MM.1S (cell line): ENCODE measurements at regions not wholly inside any gene's neighbourhood (a gene's known extent, or its start where the extent isn't known, plus 50 kb on each side); places are given as distances from the start of the nearest gene placed in this dataset.

Experiments
- DNase-seq: peaks from one replicate; pipeline ENCODE4 v3.0.0-alpha.2; 2015
- H2AFZ ChIP-seq: fragments of 300-600 bp; sonication (generic); 2 replicates; pipeline ENCODE4 v1.6.0; 2016; ENCODE audit warnings: antibody characterized with exemption, low read length
- H3F3A ChIP-seq: fragments of 300-600 bp; sonication (generic); 2 replicates; pipeline ENCODE4 v1.6.1; 2016; ENCODE audit warnings: mild to moderate bottlenecking, antibody characterized with exemption, low read length, moderate library complexity, mixed read lengths; ENCODE audit not compliant: insufficient read depth
- H3K27ac ChIP-seq: fragments of 300-600 bp; sonication (generic); 2 replicates; pipeline ENCODE4 v1.5.1; 2016; ENCODE audit warnings: mild to moderate bottlenecking, low read length
- H3K27me3 ChIP-seq: fragments of 300-600 bp; sonication (generic); replicated peaks from 2 replicates; pipeline ENCODE4 v1.6.0; 2016; ENCODE audit warnings: low read length; ENCODE audit not compliant: insufficient read depth
- H3K36me3 ChIP-seq: fragments of 300-600 bp; sonication (generic); replicated peaks from 2 replicates; pipeline ENCODE4 v1.6.1; 2016; ENCODE audit warnings: mild to moderate bottlenecking, low read length, mixed read lengths; ENCODE audit not compliant: insufficient read depth
- H3K4me1 ChIP-seq: fragments of 300-600 bp; sonication (generic); 2 replicates; pipeline ENCODE4 v1.6.1; 2016; ENCODE audit warnings: low read length, mixed read lengths
- H3K4me2 ChIP-seq: fragments of 300-600 bp; sonication (generic); 2 replicates; pipeline ENCODE4 v1.6.0; 2016; ENCODE audit warnings: low read depth, low read length
- H3K4me3 ChIP-seq: fragments of 300-600 bp; sonication (generic); 2 replicates; pipeline ENCODE4 v1.5.1; 2016; ENCODE audit warnings: low read length, mixed read lengths
- H3K79me2 ChIP-seq: fragments of 300-600 bp; sonication (generic); 2 replicates; pipeline ENCODE4 v1.6.1; 2016; ENCODE audit warnings: mixed run types, low read length, mixed read lengths
- H3K9ac ChIP-seq: fragments of 300-600 bp; sonication (generic); 2 replicates; pipeline ENCODE4 v1.6.1; 2016; ENCODE audit warnings: low read length, mixed read lengths
- H3K9me2 ChIP-seq: fragments of 300-600 bp; sonication (generic); replicated peaks from 2 replicates; pipeline ENCODE4 v1.6.1; 2016; ENCODE audit warnings: mild to moderate bottlenecking, low read length, mixed read lengths; ENCODE audit not compliant: insufficient read depth
- H3K9me3 ChIP-seq: fragments of 300-600 bp; sonication (generic); replicated peaks from 2 replicates; pipeline ENCODE4 v1.6.1; 2016; ENCODE audit warnings: mild to moderate bottlenecking, low read length, mixed read lengths; ENCODE audit not compliant: insufficient read depth
- H4K20me1 ChIP-seq: fragments of 300-600 bp; sonication (generic); 2 replicates; pipeline ENCODE4 v1.6.1; 2016; ENCODE audit warnings: mild to moderate bottlenecking, low read length, moderate library complexity, mixed read lengths; ENCODE audit not compliant: insufficient read depth
- CTCF ChIP-seq: fragments of 300-600 bp; sonication (generic); IDR thresholded peaks from 2 replicates; pipeline ENCODE4 v1.5.1; 2016; ENCODE audit warnings: antibody characterized with exemption, low read length, mixed read lengths
- EZH2 ChIP-seq: fragments of 300-600 bp; sonication (generic); optimal IDR thresholded peaks from 2 replicates; pipeline ENCODE3; 2017; ENCODE audit warnings: low read depth, mild to moderate bottlenecking, antibody characterized with exemption, low read length, mixed read lengths
- EZH2phosphoT487 ChIP-seq: fragments of 300-600 bp; sonication (generic); IDR thresholded peaks from 2 replicates; pipeline ENCODE4 v1.6.1; 2018; ENCODE audit warnings: antibody characterized with exemption, low read length

- H3K27me3 ChIP-seq, result peaks cover 7% of the 10 kb centered on the region; the same call in 1 of the 2 replicates
- H3K9me2 ChIP-seq, result no peaks in the 10 kb centered on the region
- H3K36me3 ChIP-seq, result no peaks in the 10 kb centered on the region
- no peaks in the 10 kb centered on the region for H3K9me3 ChIP-seq
- no peak overlapping the region for H3K9ac ChIP-seq
- H4K20me1 ChIP-seq, result no peaks in the 10 kb centered on the region
- peaks cover 17% of the 10 kb centered on the region for H3K4me1 ChIP-seq
- no peak for DNase-seq
- H3K79me2 ChIP-seq, result no peaks in the 10 kb centered on the region
- peaks cover 10% of the 10 kb centered on the region for H3F3A ChIP-seq
- no peak overlapping the region for H3K4me3 ChIP-seq
- no peak overlapping the region for H2AFZ ChIP-seq
- no peak overlapping the region for H3K27ac ChIP-seq
- TF ChIP-seq CTCF (no peak), EZH2phosphoT487 (no peak), EZH2 (no peak)
- H3K4me2 ChIP-seq, result no peak overlapping the region
Observed at GRCh38 chr18:11504962-11505361, 104.4 kb upstream of the SLC35G4 start.

- no peak overlapping the region for H3K27ac ChIP-seq
Observed at GRCh38 chr18:11502368-11502767, 107.0 kb upstream of the SLC35G4 start.

GRCh38 chr18:11501352-11501751, 108.0 kb upstream of the SLC35G4 start:
- no peaks in the 10 kb centered on the region for H3K36me3 ChIP-seq

More at GRCh38 chr18:11502368-11502767, 107.0 kb upstream of the SLC35G4 start:
- no peak overlapping the region for H3K9ac ChIP-seq
- DNase-seq, result no peak
- H3K79me2 ChIP-seq, result no peaks in the 10 kb centered on the region
- H3K4me2 ChIP-seq, result no peak overlapping the region
- H3K36me3 ChIP-seq, result no peaks in the 10 kb centered on the region
- peaks cover 14% of the 10 kb centered on the region for H3F3A ChIP-seq
- H3K9me2 ChIP-seq, result no peaks in the 10 kb centered on the region
- no peaks in the 10 kb centered on the region for H4K20me1 ChIP-seq
- H3K4me3 ChIP-seq, result no peak overlapping the region
- no peaks in the 10 kb centered on the region for H3K9me3 ChIP-seq
- TF ChIP-seq EZH2phosphoT487 (no peak), CTCF (no peak), EZH2 (no peak)
- peaks cover 20% of the 10 kb centered on the region for H3K4me1 ChIP-seq
- H2AFZ ChIP-seq, result no peak overlapping the region
- no peaks in the 10 kb centered on the region for H3K27me3 ChIP-seq

More at GRCh38 chr18:11501352-11501751, 108.0 kb upstream of the SLC35G4 start:
- H3K27me3 ChIP-seq, result no peaks in the 10 kb centered on the region
- no peaks in the 10 kb centered on the region for H3K9me3 ChIP-seq
- no peak overlapping the region for H3K9ac ChIP-seq
- no peaks in the 10 kb centered on the region for H3K79me2 ChIP-seq
- peaks cover 20% of the 10 kb centered on the region for H3K4me1 ChIP-seq
- no peak overlapping the region for H2AFZ ChIP-seq
- H3K4me3 ChIP-seq, result no peak overlapping the region
- H3K9me2 ChIP-seq, result no peaks in the 10 kb centered on the region
- no peak overlapping the region for H3K4me2 ChIP-seq
- TF ChIP-seq CTCF (no peak), EZH2 (no peak), EZH2phosphoT487 (no peak)
- no peak overlapping the region; the same call in 1 of the 2 replicates for H3K27ac ChIP-seq
- peaks cover 14% of the 10 kb centered on the region for H3F3A ChIP-seq
- no peak for DNase-seq
- H4K20me1 ChIP-seq, result no peaks in the 10 kb centered on the region
